ENCODE measurements at regions not wholly inside any gene's neighbourhood (a gene's known extent, or its start where the extent isn't known, plus 50 kb on each side); places are given as distances from the start of the nearest gene placed in this dataset.

GRCh38 chr3:5727743-5728484 lies 540.4 kb downstream of the EDEM1 start:
- H3K9me3 Mint-ChIP-seq (ENCODE audit: low read depth), result no peaks in the 10 kb centered on the region

GRCh38 chr3:5729852-5730251 lies 542.3 kb downstream of the EDEM1 start:
- Mint-ChIP-seq H3K9me3 (ENCODE audit: low read depth) (no peaks in the 10 kb centered on the region), H3K36me3 (ENCODE audit: insufficient read depth) (no peaks in the 10 kb centered on the region), H3K27ac (no peak overlapping the region), H3K4me3 (ENCODE audit: low read depth) (no peak overlapping the region), H3K27me3 (peaks cover 3% of the 10 kb centered on the region), H3K4me1 (ENCODE audit: low read depth) (no peaks in the 10 kb centered on the region)
- no peak for TF ChIP-seq CTCF (IDR thresholded peaks at IDR 0.05; ENCODE audit: unreplicated experiment)
- no peak for DNase-seq (ENCODE audit: low spot score, unreplicated experiment)

More at GRCh38 chr3:5727743-5728484, 540.4 kb downstream of the EDEM1 start:
- TF ChIP-seq CTCF (IDR thresholded peaks at IDR 0.05; ENCODE audit: unreplicated experiment), result no peak
- Mint-ChIP-seq H3K36me3 (ENCODE audit: insufficient read depth) (no peaks in the 10 kb centered on the region), H3K27ac (no peak overlapping the region), H3K4me3 (ENCODE audit: low read depth) (no peak overlapping the region), H3K4me1 (ENCODE audit: low read depth) (no peaks in the 10 kb centered on the region), H3K27me3 (peaks cover 3% of the 10 kb centered on the region)
- DNase-seq (ENCODE audit: low spot score, unreplicated experiment), result no peak

- Mint-ChIP-seq H3K27me3 (peaks cover 3% of the 10 kb centered on the region), H3K4me1 (ENCODE audit: low read depth) (no peaks in the 10 kb centered on the region), H3K36me3 (ENCODE audit: insufficient read depth) (no peaks in the 10 kb centered on the region), H3K27ac (no peak overlapping the region), H3K9me3 (ENCODE audit: low read depth) (no peaks in the 10 kb centered on the region), H3K4me3 (ENCODE audit: low read depth) (no peak overlapping the region)
- peak; percentile 46 for TF ChIP-seq CTCF (IDR thresholded peaks at IDR 0.05; ENCODE audit: unreplicated experiment)
- no peak for DNase-seq (ENCODE audit: low spot score, unreplicated experiment)
Observed at GRCh38 chr3:5731100-5731499, 543.6 kb downstream of the EDEM1 start.

- Mint-ChIP-seq H3K9me3 (ENCODE audit: low read depth) (no peaks in the 10 kb centered on the region), H3K36me3 (ENCODE audit: insufficient read depth) (no peaks in the 10 kb centered on the region), H3K27ac (no peak overlapping the region), H3K4me3 (ENCODE audit: low read depth) (no peak overlapping the region), H3K4me1 (ENCODE audit: low read depth) (no peaks in the 10 kb centered on the region), H3K27me3 (peaks cover 3% of the 10 kb centered on the region)
- TF ChIP-seq CTCF (IDR thresholded peaks at IDR 0.05; ENCODE audit: unreplicated experiment), result no peak
- no peak for DNase-seq (ENCODE audit: low spot score, unreplicated experiment)
Observed at GRCh38 chr3:5732081-5732480, 544.6 kb downstream of the EDEM1 start.

- H3K27me3 Mint-ChIP-seq, result no peaks in the 10 kb centered on the region
- H3K9me3 Mint-ChIP-seq (ENCODE audit: low read depth), result no peaks in the 10 kb centered on the region
- no peaks in the 10 kb centered on the region for H3K36me3 Mint-ChIP-seq (ENCODE audit: insufficient read depth)
- H3K4me3 Mint-ChIP-seq (ENCODE audit: low read depth), result no peak overlapping the region
- TF ChIP-seq CTCF (IDR thresholded peaks at IDR 0.05; ENCODE audit: unreplicated experiment), result no peak
- no peaks in the 10 kb centered on the region for H3K4me1 Mint-ChIP-seq (ENCODE audit: low read depth)
- DNase-seq (ENCODE audit: low spot score, unreplicated experiment), result no peak
- no peak overlapping the region for H3K27ac Mint-ChIP-seq
Observed at GRCh38 chr3:5733995-5734394, 546.5 kb downstream of the EDEM1 start.
